H9 (cell line): ENCODE measurements at regions not wholly inside any gene's neighbourhood (a gene's known extent, or its start where the extent isn't known, plus 50 kb on each side); places are given as distances from the start of the nearest gene placed in this dataset.

Experiments used
- DNase-seq: peaks from one replicate; pipeline ENCODE4 v3.0.0-alpha.2; 2017
- H2AFZ ChIP-seq: one replicate; pipeline ENCODE4 v1.6.1; 2013; ENCODE audit warnings: mild to moderate bottlenecking, low read length, control low read depth, moderate library complexity
- H2AK5ac ChIP-seq: 2 replicates; pipeline ENCODE4 v1.6.1; 2013; ENCODE audit warnings: low read length, control low read depth, mixed read lengths; ENCODE audit not compliant: insufficient read length
- H2BK120ac ChIP-seq: one replicate; pipeline ENCODE4 v1.6.1; 2013; ENCODE audit warnings: low read depth, mild to moderate bottlenecking, low read length, control low read depth, inconsistent platforms; ENCODE audit not compliant: poor library complexity, severe bottlenecking
- H2BK12ac ChIP-seq: 2 replicates; pipeline ENCODE4 v1.6.1; 2013; ENCODE audit warnings: low read length, control low read depth, mixed read lengths, low read depth; ENCODE audit not compliant: insufficient read length
- H2BK15ac ChIP-seq: 2 replicates; pipeline ENCODE4 v1.6.1; 2013; ENCODE audit warnings: low read depth, low read length, control low read depth
- H2BK20ac ChIP-seq: one replicate; pipeline ENCODE4 v1.6.1; 2013; ENCODE audit warnings: low read depth, mild to moderate bottlenecking, low read length, control low read depth, inconsistent platforms; ENCODE audit not compliant: poor library complexity, severe bottlenecking
- H2BK5ac ChIP-seq: 2 replicates; pipeline ENCODE4 v1.6.1; 2013; ENCODE audit warnings: low read length, control low read depth, mixed read lengths; ENCODE audit not compliant: insufficient read length
- H3K14ac ChIP-seq: 2 replicates; pipeline ENCODE4 v1.6.1; 2013; ENCODE audit warnings: low read length, control low read depth; ENCODE audit not compliant: insufficient read depth
- H3K18ac ChIP-seq: 2 replicates; pipeline ENCODE4 v1.6.1; 2013; ENCODE audit warnings: low read depth, mild to moderate bottlenecking, mixed read lengths, low read length, control low read depth; ENCODE audit not compliant: insufficient read length
- H3K23ac ChIP-seq: 2 replicates; pipeline ENCODE4 v1.6.1; 2013; ENCODE audit warnings: low read length, control low read depth, mixed read lengths, low read depth; ENCODE audit not compliant: insufficient read length
- H3K23me2 ChIP-seq: 2 replicates; pipeline ENCODE4 v1.6.1; 2013; ENCODE audit warnings: low read depth, mild to moderate bottlenecking, mixed read lengths, low read length, control low read depth; ENCODE audit not compliant: insufficient read length, poor library complexity, severe bottlenecking
- H3K27ac ChIP-seq: 2 replicates; pipeline ENCODE4 v1.5.1; 2013; ENCODE audit warnings: low read length, control low read depth, mixed read lengths, low read depth; ENCODE audit not compliant: insufficient read length
- H3K27me3 ChIP-seq: 2 replicates; pipeline ENCODE4 v1.6.1; 2013; ENCODE audit warnings: low read length, control low read depth, inconsistent platforms; ENCODE audit not compliant: insufficient read depth
- H3K4ac ChIP-seq: 2 replicates; pipeline ENCODE4 v1.6.1; 2013; ENCODE audit warnings: low read depth, mild to moderate bottlenecking, control low read depth, inconsistent platforms, low read length, moderate library complexity
- H3K4me1 ChIP-seq: 2 replicates; pipeline ENCODE4 v1.6.1; 2013; ENCODE audit warnings: low read length, control low read depth, inconsistent platforms; ENCODE audit not compliant: insufficient read depth
- H3K4me2 ChIP-seq: 2 replicates; pipeline ENCODE4 v1.6.1; 2013; ENCODE audit warnings: low read length, control low read depth, mixed read lengths; ENCODE audit not compliant: insufficient read length, insufficient read depth
- H3K56ac ChIP-seq: 2 replicates; pipeline ENCODE4 v1.6.1; 2013; ENCODE audit warnings: low read depth, mild to moderate bottlenecking, mixed read lengths, low read length, control low read depth; ENCODE audit not compliant: insufficient read length
- H3K79me1 ChIP-seq: 2 replicates; pipeline ENCODE4 v1.6.1; 2013; ENCODE audit warnings: low read depth, mild to moderate bottlenecking, moderate library complexity, low read length, control low read depth, inconsistent platforms; ENCODE audit not compliant: insufficient read depth, poor library complexity, severe bottlenecking
- H3K79me2 ChIP-seq: 2 replicates; pipeline ENCODE4 v1.6.1; 2013; ENCODE audit warnings: low read length, control low read depth, inconsistent platforms; ENCODE audit not compliant: insufficient read depth
- H3K9ac ChIP-seq: 2 replicates; pipeline ENCODE4 v1.6.1; 2013; ENCODE audit warnings: low read length, control low read depth, mixed read lengths; ENCODE audit not compliant: insufficient read length; ENCODE audit errors: extremely low read depth
- H3K9me3 ChIP-seq: one replicate; pipeline ENCODE4 v1.6.1; 2013; ENCODE audit warnings: low read depth, low read length, inconsistent platforms; ENCODE audit not compliant: control insufficient read depth
- H3T11ph ChIP-seq: one replicate; pipeline ENCODE4 v1.6.1; 2013; ENCODE audit warnings: mild to moderate bottlenecking, low read length, control low read depth, inconsistent platforms
- H4K20me1 ChIP-seq: one replicate; pipeline ENCODE4 v1.6.1; 2013; ENCODE audit not compliant: control insufficient read depth, insufficient read length, insufficient read depth
- H4K5ac ChIP-seq: 2 replicates; pipeline ENCODE4 v1.6.1; 2013; ENCODE audit warnings: low read depth, mild to moderate bottlenecking, mixed read lengths, low read length, control low read depth; ENCODE audit not compliant: insufficient read length
- H4K8ac ChIP-seq: replicated peaks from 2 replicates; pipeline ENCODE4 v1.6.1; 2013; ENCODE audit warnings: low read length, control low read depth, mixed read lengths, low read depth; ENCODE audit not compliant: insufficient read length
- H4K91ac ChIP-seq: 2 replicates; pipeline ENCODE4 v1.6.1; 2013; ENCODE audit warnings: low read depth, mild to moderate bottlenecking, moderate library complexity, mixed read lengths, low read length, control low read depth; ENCODE audit not compliant: insufficient read length
- H3K27ac Mint-ChIP-seq, 3 experiments: 2 replicates in 2 of 3; 3 replicates in 1 of 3; pipeline ENCODE4 v1.8.0; 2020 to 2021; ENCODE audit warnings: mixed read lengths in 3 of 3, mild to moderate bottlenecking in 1 of 3, moderate library complexity in 1 of 3
- H3K27me3 Mint-ChIP-seq: 2 replicates; pipeline ENCODE4 v1.8.0; 2021; ENCODE audit warnings: low read depth, mild to moderate bottlenecking, moderate library complexity, mixed read lengths
- H3K36me3 Mint-ChIP-seq, 3 experiments: 2 replicates in 2 of 3; 3 replicates in 1 of 3; pipeline ENCODE4 v1.8.0; 2020 to 2021; ENCODE audit warnings: low read depth in 3 of 3, mixed read lengths in 3 of 3; ENCODE audit not compliant: insufficient read depth in 1 of 3
- H3K4me1 Mint-ChIP-seq, 2 experiments: 2 replicates each; pipeline ENCODE4 v1.8.0; 2020; ENCODE audit warnings: mixed read lengths in 2 of 2
- H3K4me3 Mint-ChIP-seq, 2 experiments: 2 replicates in 1 of 2; 3 replicates in 1 of 2; pipeline ENCODE4 v1.8.0; 2020 to 2021; ENCODE audit warnings: mild to moderate bottlenecking in 2 of 2, mixed read lengths in 2 of 2, moderate library complexity in 1 of 2
- H3K9me3 Mint-ChIP-seq, 2 experiments: 2 replicates in 1 of 2; 3 replicates in 1 of 2; pipeline ENCODE4 v1.8.0; 2020; ENCODE audit warnings: mild to moderate bottlenecking in 2 of 2, mixed read lengths in 2 of 2, moderate library complexity in 1 of 2
- WGBS: extraction: QIAGEN DNeasy Blood & Tissue Kit; methylation state at CpG from one replicate; pipeline ENCODE4 v1.1.7; 2013; ENCODE audit warnings: missing lambda C conversion rate, low lambda C conversion rate, mixed read lengths; ENCODE audit not compliant: insufficient read length; ENCODE audit errors: extremely low coverage; 5-methylcytosine and 5-hydroxymethylcytosine counted together
- TF ChIP-seq, protein P1 (sequence below): fragments of 200-600 bp; sonication (generic); conservative IDR thresholded peaks from 3 replicates; pipeline ENCODE4 v1.8.0; 2021; ENCODE audit warnings: antibody characterized with exemption, mild to moderate bottlenecking

GRCh38 chr2:59887366-59887765 lies 666.1 kb downstream of the BCL11A start:
- H3K23ac ChIP-seq = no peak overlapping the region
- H2BK120ac ChIP-seq = no peak overlapping the region
- Mint-ChIP-seq H3K4me3 (no peak overlapping the region), H3K4me1 (peaks cover 22 to 30% of the 10 kb centered on the region in 2 experiments), H3K27me3 (no peaks in the 10 kb centered on the region; the same call in none of the 2 replicates), H3K27ac (no peak overlapping the region; a peak in 2 of 7 replicates), H3K36me3 (peaks cover 0 to 4% (median 2%) of the 10 kb centered on the region in 3 experiments; a peak in 2 of 7 replicates), H3K9me3 (no peaks in the 10 kb centered on the region)
- TF ChIP-seq, protein P1, sequence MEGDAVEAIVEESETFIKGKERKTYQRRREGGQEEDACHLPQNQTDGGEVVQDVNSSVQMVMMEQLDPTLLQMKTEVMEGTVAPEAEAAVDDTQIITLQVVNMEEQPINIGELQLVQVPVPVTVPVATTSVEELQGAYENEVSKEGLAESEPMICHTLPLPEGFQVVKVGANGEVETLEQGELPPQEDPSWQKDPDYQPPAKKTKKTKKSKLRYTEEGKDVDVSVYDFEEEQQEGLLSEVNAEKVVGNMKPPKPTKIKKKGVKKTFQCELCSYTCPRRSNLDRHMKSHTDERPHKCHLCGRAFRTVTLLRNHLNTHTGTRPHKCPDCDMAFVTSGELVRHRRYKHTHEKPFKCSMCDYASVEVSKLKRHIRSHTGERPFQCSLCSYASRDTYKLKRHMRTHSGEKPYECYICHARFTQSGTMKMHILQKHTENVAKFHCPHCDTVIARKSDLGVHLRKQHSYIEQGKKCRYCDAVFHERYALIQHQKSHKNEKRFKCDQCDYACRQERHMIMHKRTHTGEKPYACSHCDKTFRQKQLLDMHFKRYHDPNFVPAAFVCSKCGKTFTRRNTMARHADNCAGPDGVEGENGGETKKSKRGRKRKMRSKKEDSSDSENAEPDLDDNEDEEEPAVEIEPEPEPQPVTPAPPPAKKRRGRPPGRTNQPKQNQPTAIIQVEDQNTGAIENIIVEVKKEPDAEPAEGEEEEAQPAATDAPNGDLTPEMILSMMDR = no peak
- H3K23me2 ChIP-seq = no peaks in the 10 kb centered on the region
- H4K8ac ChIP-seq = no peak overlapping the region
- no peak overlapping the region for H3K56ac ChIP-seq
- peaks cover 2% of the 10 kb centered on the region for H3K4me1 ChIP-seq
- no peak overlapping the region for H2AK5ac ChIP-seq
- H3K9ac ChIP-seq = no peak overlapping the region
- H3K18ac ChIP-seq = no peak overlapping the region
- H3K4ac ChIP-seq = no peak overlapping the region
- no peaks in the 10 kb centered on the region for H3K79me2 ChIP-seq
- no peak overlapping the region for H3K4me2 ChIP-seq
- H3K79me1 ChIP-seq = no peaks in the 10 kb centered on the region
- H3K14ac ChIP-seq = no peak overlapping the region
- WGBS = no CpG with 5 or more reads among the region's 3 CpGs
- H3T11ph ChIP-seq = no peak overlapping the region
- no peak overlapping the region for H4K5ac ChIP-seq
- H2BK5ac ChIP-seq = no peak overlapping the region
- no peak overlapping the region for H4K91ac ChIP-seq
- no peaks in the 10 kb centered on the region for H3K9me3 ChIP-seq
- H4K20me1 ChIP-seq = no peaks in the 10 kb centered on the region
- DNase-seq = no peak
- no peak overlapping the region for H2AFZ ChIP-seq
- no peak overlapping the region for H2BK20ac ChIP-seq
- no peaks in the 10 kb centered on the region for H3K27me3 ChIP-seq
- no peak overlapping the region for H2BK15ac ChIP-seq
- H3K27ac ChIP-seq = no peak overlapping the region
- H2BK12ac ChIP-seq = no peak overlapping the region
